Mesodermal cell (in vitro differentiated cells): ENCODE measurements at regions not wholly inside any gene's neighbourhood (a gene's known extent, or its start where the extent isn't known, plus 50 kb on each side); places are given as distances from the start of the nearest gene placed in this dataset.

Source experiments
- H3K27ac ChIP-seq: 2 replicates; pipeline ENCODE4 v1.7.0; 2013; ENCODE audit warnings: mild to moderate bottlenecking, low read depth, low read length, moderate library complexity; ENCODE audit not compliant: severe bottlenecking
- H3K36me3 ChIP-seq: 2 replicates; pipeline ENCODE4 v1.7.1; 2013; ENCODE audit warnings: mild to moderate bottlenecking, low read length, moderate library complexity; ENCODE audit not compliant: control insufficient read depth, insufficient read depth
- H3K4me1 ChIP-seq: one replicate; pipeline ENCODE4 v1.7.1; 2013; ENCODE audit warnings: mild to moderate bottlenecking, low read length; ENCODE audit not compliant: insufficient read depth, control insufficient read depth, poor library complexity, severe bottlenecking
- H3K4me3 ChIP-seq: 2 replicates; pipeline ENCODE4 v1.7.0; 2013; ENCODE audit warnings: low read length, control low read depth, mild to moderate bottlenecking; ENCODE audit not compliant: insufficient read depth, poor library complexity, severe bottlenecking; ENCODE audit errors: extremely low read depth
- H3K9me3 ChIP-seq: 2 replicates; pipeline ENCODE4 v1.7.1; 2013; ENCODE audit warnings: mild to moderate bottlenecking, low read length, moderate library complexity; ENCODE audit not compliant: control insufficient read depth
- WGBS, 2 experiments: methylation state at CpG; one replicate each; pipeline ENCODE4 v1.1.5; 2013; ENCODE audit warnings: missing lambda C conversion rate in 2 of 2; ENCODE audit not compliant: insufficient coverage in 2 of 2; 5-methylcytosine and 5-hydroxymethylcytosine counted together

GRCh38 chr13:81697826-81698225, 1356.9 kb upstream of the SPRY2 start:
- Histone ChIP-seq H3K9me3 (no peaks in the 10 kb centered on the region), H3K27ac (no peak overlapping the region), H3K36me3 (no peaks in the 10 kb centered on the region), H3K4me3 (no peak overlapping the region), H3K4me1 (no peaks in the 10 kb centered on the region)
- 88 to 91% methylated on average over 1 to 2 of the region's 4 CpGs for WGBS, 2 experiments

GRCh38 chr13:81686877-81687276, 1346.0 kb upstream of the SPRY2 start:
- WGBS, 2 experiments, result no CpG with 5 or more reads among the region's 2 CpGs
- no peaks in the 10 kb centered on the region for H3K4me1 ChIP-seq
- no peaks in the 10 kb centered on the region for H3K9me3 ChIP-seq
- no peak overlapping the region for H3K4me3 ChIP-seq
- H3K36me3 ChIP-seq, result no peaks in the 10 kb centered on the region
- H3K27ac ChIP-seq, result no peak overlapping the region

GRCh38 chr13:81683521-81683920, 1342.6 kb upstream of the SPRY2 start:
- Histone ChIP-seq H3K4me1 (no peaks in the 10 kb centered on the region), H3K4me3 (no peak overlapping the region), H3K9me3 (no peaks in the 10 kb centered on the region), H3K27ac (no peak overlapping the region), H3K36me3 (no peaks in the 10 kb centered on the region)
- 70 to 92% methylated on average over 2 to 4 of the region's 4 CpGs for WGBS, 2 experiments

DNA sequence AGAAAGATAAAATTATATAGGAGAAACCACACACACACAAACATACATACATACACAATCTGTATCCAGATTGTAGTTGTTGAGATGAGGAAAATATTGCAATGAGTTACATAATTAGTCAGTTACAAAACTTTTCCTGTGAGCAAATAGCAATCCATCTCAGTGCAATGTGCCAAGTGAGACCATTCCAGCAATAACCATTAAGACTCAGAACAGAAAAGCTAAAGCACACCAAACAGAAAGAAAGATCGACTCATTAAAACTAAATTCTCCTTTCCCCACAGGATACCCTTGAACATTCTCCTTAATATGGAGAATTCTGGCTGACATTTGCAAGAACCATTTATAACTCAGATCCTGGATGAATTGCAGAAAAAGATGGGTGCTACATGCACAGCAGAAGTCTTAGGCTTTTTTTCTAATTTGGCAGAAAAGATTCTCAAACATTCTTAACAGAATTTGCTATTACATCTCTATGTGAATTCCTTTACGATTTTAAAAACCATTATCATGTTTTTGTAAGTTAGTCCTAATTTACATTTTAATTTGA, 1341.2 kb upstream of the SPRY2 start:
- Histone ChIP-seq H3K4me1 (no peaks in the 10 kb centered on the region), H3K27ac (no peak overlapping the region), H3K36me3 (no peaks in the 10 kb centered on the region), H3K4me3 (no peak overlapping the region), H3K9me3 (no peaks in the 10 kb centered on the region)
- no CpG with 5 or more reads among the region's 2 CpGs for whole genome bisulfite sequencing, 2 experiments

- Histone ChIP-seq H3K36me3 (no peaks in the 10 kb centered on the region), H3K4me1 (no peaks in the 10 kb centered on the region), H3K9me3 (no peaks in the 10 kb centered on the region), H3K4me3 (no peak overlapping the region), H3K27ac (no peak overlapping the region)
- 83% methylated on average over 1 of the region's 2 CpGs; no CpG with 5 or more reads in 1 of the 2 experiments for WGBS, 2 experiments
Observed at GRCh38 chr13:81677857-81678256, 1336.9 kb upstream of the SPRY2 start.

DNA sequence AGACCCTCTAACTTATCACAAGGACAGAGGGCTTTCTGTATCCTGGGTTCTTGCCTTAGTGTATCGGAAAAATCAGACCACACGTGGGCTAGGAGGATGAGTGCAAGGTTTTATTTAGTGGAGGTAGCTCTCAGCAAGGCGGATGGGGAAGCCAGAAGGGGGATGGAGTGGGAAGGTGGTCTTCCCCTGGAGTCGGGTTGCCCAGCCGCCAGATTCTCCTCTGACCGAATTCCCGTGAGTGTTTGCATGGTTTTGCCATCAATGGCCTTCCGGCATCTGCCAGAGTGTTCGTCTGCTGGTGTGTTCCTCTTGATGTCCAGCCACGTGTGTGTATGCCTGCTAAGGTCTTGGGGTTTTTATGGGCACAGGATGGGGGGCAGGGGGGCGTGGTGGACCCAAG, 1335.1 kb upstream of the SPRY2 start:
- 86 to 93% methylated on average over 4 to 9 of the region's 11 CpGs for WGBS, 2 experiments
- Histone ChIP-seq H3K9me3 (no peaks in the 10 kb centered on the region), H3K27ac (no peak overlapping the region), H3K4me1 (no peaks in the 10 kb centered on the region), H3K36me3 (no peaks in the 10 kb centered on the region), H3K4me3 (no peak overlapping the region)

GRCh38 chr13:81671064-81671463, 1330.1 kb upstream of the SPRY2 start:
- H3K36me3 ChIP-seq, result no peaks in the 10 kb centered on the region
- no peaks in the 10 kb centered on the region for H3K4me1 ChIP-seq
- H3K4me3 ChIP-seq, result no peak overlapping the region
- no peaks in the 10 kb centered on the region for H3K9me3 ChIP-seq
- WGBS, 2 experiments, result no CpG with 5 or more reads among the region's 3 CpGs
- no peak overlapping the region for H3K27ac ChIP-seq

- no peak overlapping the region for H3K4me3 ChIP-seq
- WGBS, 2 experiments, result 40 to 49% methylated on average over 1 to 2 of the region's 2 CpGs
- H3K36me3 ChIP-seq, result no peaks in the 10 kb centered on the region
- no peak overlapping the region for H3K27ac ChIP-seq
- H3K4me1 ChIP-seq, result no peaks in the 10 kb centered on the region
- no peaks in the 10 kb centered on the region for H3K9me3 ChIP-seq
Observed at GRCh38 chr13:81670048-81670447, 1329.1 kb upstream of the SPRY2 start.

GRCh38 chr13:81664872-81665271, 1323.9 kb upstream of the SPRY2 start:
- Histone ChIP-seq H3K36me3 (no peaks in the 10 kb centered on the region), H3K27ac (no peak overlapping the region), H3K4me1 (no peaks in the 10 kb centered on the region), H3K4me3 (no peak overlapping the region), H3K9me3 (no peaks in the 10 kb centered on the region)
- WGBS, 2 experiments, result no CpG with 5 or more reads among the region's 2 CpGs

GRCh38 chr13:81659984-81660383, 1319.1 kb upstream of the SPRY2 start:
- Histone ChIP-seq H3K4me1 (no peaks in the 10 kb centered on the region), H3K9me3 (peaks cover 7% of the 10 kb centered on the region), H3K36me3 (no peaks in the 10 kb centered on the region), H3K27ac (no peak overlapping the region), H3K4me3 (no peak overlapping the region)
- no CpG with 5 or more reads among the region's 1 CpG for WGBS, 2 experiments

GRCh38 chr13:81658598-81659370, 1317.9 kb upstream of the SPRY2 start:
- Histone ChIP-seq H3K4me3 (no peak overlapping the region), H3K36me3 (no peaks in the 10 kb centered on the region), H3K27ac (no peak overlapping the region), H3K9me3 (peaks cover 7% of the 10 kb centered on the region), H3K4me1 (no peaks in the 10 kb centered on the region)
- 40 to 57% methylated on average over 1 of the region's 8 CpGs for WGBS, 2 experiments
